HEK293 (cell line): ENCODE measurements at regions not wholly inside any gene's neighbourhood (a gene's known extent, or its start where the extent isn't known, plus 50 kb on each side); places are given as distances from the start of the nearest gene placed in this dataset.

ENCODE experiments used
- CTCF ChIA-PET: fragments of 350-600 bp; formaldehyde crosslinking; extraction: SDS; loops from one replicate; lab custom pipeline; 2021; ENCODE audit warnings: antibody characterized with exemption; lab: Yijun Ruan, JAX
- POLR2A ChIA-PET: fragments of 300-600 bp; formaldehyde crosslinking; extraction: SDS; loops from one replicate; lab custom pipeline; 2020; ENCODE audit warnings: antibody characterized with exemption, inconsistent platforms; lab: Yijun Ruan, JAX
- H3K27ac ChIP-seq: fragments of 200-500 bp; sonication (Bioruptor generic); 2 replicates; pipeline ENCODE4 v1.5.1; 2014; ENCODE audit warnings: low read depth, low read length, control low read depth, inconsistent platforms; ENCODE audit errors: extremely low read depth
- H3K36me3 ChIP-seq, 2 experiments: fragments of 200-500 bp in 1 of 2; sonication (Bioruptor generic) in 1 of 2; 1 replicate in 1 of 2; 2 replicates in 1 of 2; pipeline ENCODE4 v1.5.1; 2014 to 2017; ENCODE audit warnings: inconsistent platforms in 2 of 2, low read length in 2 of 2; ENCODE audit not compliant: control insufficient read depth in 2 of 2, insufficient read depth in 1 of 2
- H3K4me1 ChIP-seq: fragments of 200-500 bp; sonication (Bioruptor generic); 2 replicates; pipeline ENCODE4 v1.5.1; 2014; ENCODE audit warnings: mild to moderate bottlenecking, low read length, inconsistent platforms; ENCODE audit not compliant: control insufficient read depth, insufficient read depth
- H3K4me3 ChIP-seq: 2 replicates; pipeline ENCODE4 v1.5.1; 2011; ENCODE audit warnings: low read depth, mild to moderate bottlenecking, control low read depth, low read length, moderate library complexity
- H3K9me3 ChIP-seq: fragments of 200-500 bp; sonication (Bioruptor generic); 2 replicates; pipeline ENCODE4 v1.5.1; 2014; ENCODE audit warnings: low read depth, low read length, inconsistent platforms; ENCODE audit not compliant: control insufficient read depth, insufficient read depth
- GLIS1 ChIP-seq: fragments of 450-650 bp; formaldehyde crosslinking; IDR thresholded peaks from 2 replicates; pipeline ENCODE4 v1.5.1; 2016; ENCODE audit warnings: missing biosample characterization, missing genetic modification characterization
- PRDM2 ChIP-seq: fragments of 450-650 bp; formaldehyde crosslinking; IDR thresholded peaks from 2 replicates; pipeline ENCODE4 v1.5.1; 2016; ENCODE audit warnings: missing biosample characterization, missing genetic modification characterization, borderline replicate concordance
- PRDM4 ChIP-seq: fragments of 450-650 bp; formaldehyde crosslinking; IDR thresholded peaks from 2 replicates; pipeline ENCODE4 v1.5.1; 2017; ENCODE audit warnings: missing biosample characterization, missing genetic modification characterization
- TRIM28 ChIP-seq: IDR thresholded peaks from 2 replicates; pipeline ENCODE4 v1.6.1; 2011; ENCODE audit warnings: low read length, control low read depth, borderline replicate concordance
- ZBTB17 ChIP-seq: fragments of 450-650 bp; formaldehyde crosslinking; IDR thresholded peaks from 2 replicates; pipeline ENCODE4 v1.5.1; 2016; ENCODE audit warnings: missing biosample characterization, missing genetic modification characterization
- ZBTB21 ChIP-seq: fragments of 450-650 bp; formaldehyde crosslinking; IDR thresholded peaks from 2 replicates; pipeline ENCODE4 v1.5.1; 2017; ENCODE audit warnings: missing biosample characterization, missing genetic modification characterization
- ZBTB44 ChIP-seq: fragments of 450-650 bp; IDR thresholded peaks from 2 replicates; pipeline ENCODE4 v1.5.1; 2018; ENCODE audit warnings: missing biosample characterization, mild to moderate bottlenecking, missing genetic modification characterization
- ZIC2 ChIP-seq: fragments of 450-650 bp; formaldehyde crosslinking; IDR thresholded peaks from 2 replicates; pipeline ENCODE4 v1.5.1; 2016; ENCODE audit warnings: missing biosample characterization, missing genetic modification characterization
- ZNF132 ChIP-seq: fragments of 450-650 bp; formaldehyde crosslinking; IDR thresholded peaks from 2 replicates; pipeline ENCODE4 v1.5.1; 2017; ENCODE audit warnings: missing biosample characterization, missing genetic modification characterization, borderline replicate concordance
- ZNF148 ChIP-seq: fragments of 450-650 bp; formaldehyde crosslinking; IDR thresholded peaks from 2 replicates; pipeline ENCODE4 v1.5.0; 2017; ENCODE audit warnings: missing biosample characterization, missing genetic modification characterization, borderline replicate concordance
- ZNF391 ChIP-seq: fragments of 450-650 bp; formaldehyde crosslinking; IDR thresholded peaks from 2 replicates; pipeline ENCODE4 v1.5.1; 2016; ENCODE audit warnings: low read depth, missing biosample characterization, missing genetic modification characterization, borderline replicate concordance
- ZNF518A ChIP-seq: fragments of 450-650 bp; formaldehyde crosslinking; conservative IDR thresholded peaks from 2 replicates; pipeline ENCODE4 v1.5.1; 2016; ENCODE audit warnings: low read depth, missing biosample characterization, missing genetic modification characterization
- ZNF610 ChIP-seq: fragments of 450-650 bp; formaldehyde crosslinking; IDR thresholded peaks from 2 replicates; pipeline ENCODE4 v1.5.1; 2016; ENCODE audit warnings: missing biosample characterization, missing genetic modification characterization, borderline replicate concordance
- ZNF621 ChIP-seq: fragments of 450-650 bp; formaldehyde crosslinking; IDR thresholded peaks from 2 replicates; pipeline ENCODE4 v1.5.1; 2017; ENCODE audit warnings: missing biosample characterization, missing genetic modification characterization
- ZNF837 ChIP-seq: fragments of 450-650 bp; formaldehyde crosslinking; IDR thresholded peaks from 2 replicates; pipeline ENCODE4 v1.5.1; 2016; ENCODE audit warnings: missing biosample characterization, missing genetic modification characterization

- TF ChIP-seq ZNF518A (tag by site-specific recombination) (no peak), ZBTB21 (no peak), ZBTB17 (tag by site-specific recombination) (no peak), ZNF148 (tag by site-specific recombination) (no peak), ZNF132 (tag by site-specific recombination) (no peak), TRIM28 (no peak), ZNF391 (tag by site-specific recombination) (no peak), ZNF621 (tag by site-specific recombination) (no peak)
Observed at GRCh38 chr11:115561116-115561515, 56.9 kb upstream of the CADM1 start (continued).

- Histone ChIP-seq H3K4me3 (no peak overlapping the region), H3K27ac (no peak overlapping the region), H3K4me1 (no peaks in the 10 kb centered on the region), H3K36me3 (no peaks in the 10 kb centered on the region), H3K9me3 (no peaks in the 10 kb centered on the region)
- ChIA-PET CTCF (interaction anchor here (0.6 to 1.5 kb wide), 2 partner anchors 9 to 129 kb away, joined by 3 read pairs; no protein-coding TSS in a partner anchor), POLR2A (no interaction called here)
- TF ChIP-seq ZNF610 (tag by site-specific recombination) (peak; percentile 97), ZIC2 (tag by site-specific recombination) (no peak)
Observed at GRCh38 chr11:115558635-115559034, 54.4 kb upstream of the CADM1 start.

- CTCF ChIA-PET: interaction anchor here (1.5 kb wide), 1 partner anchor 10 kb away, joined by 3 read pairs; no protein-coding TSS in a partner anchor
- H3K4me3 ChIP-seq: no peak overlapping the region
- no peaks in the 10 kb centered on the region for H3K9me3 ChIP-seq
- POLR2A ChIA-PET: no interaction called here
- no peaks in the 10 kb centered on the region for H3K4me1 ChIP-seq
- no peaks in the 10 kb centered on the region for H3K36me3 ChIP-seq
- no peak overlapping the region for H3K27ac ChIP-seq
- TF ChIP-seq PRDM2 (no peak), GLIS1 (tag by site-specific recombination) (no peak), ZNF837 (no peak), ZBTB21 (no peak), ZBTB44 (tag by site-specific recombination) (no peak), PRDM4 (tag by site-specific recombination) (no peak)
Observed at GRCh38 chr11:115557681-115558080, 53.5 kb upstream of the CADM1 start.
